ENCODE measurements at regions not wholly inside any gene's neighbourhood (a gene's known extent, or its start where the extent isn't known, plus 50 kb on each side); places are given as distances from the start of the nearest gene placed in this dataset.
A peak's percentile ranks its signal among the peaks of the same experiment; 100 is the strongest.

- no peak for TF ChIP-seq EZH2 (IDR thresholded peaks at IDR 0.05; ENCODE audit: borderline replicate concordance, low read depth, low read length, severe bottlenecking)
- TF ChIP-seq CTCF (IDR thresholded peaks at IDR 0.05; ENCODE audit: borderline replicate concordance, extremely low read depth, low read length, poor library complexity, severe bottlenecking): peak; percentile 84
- Histone ChIP-seq H3K4me2 (ENCODE audit: insufficient read depth, low read length) (no peak overlapping the region), H2AFZ (ENCODE audit: low read depth, low read length) (no peak overlapping the region), H3K4me1 (ENCODE audit: insufficient read depth, low read length) (no peaks in the 10 kb centered on the region), H4K20me1 (ENCODE audit: insufficient read depth, low read length) (no peaks in the 10 kb centered on the region), H3K27me3 (ENCODE audit: insufficient read depth, low read length, poor library complexity) (no peaks in the 10 kb centered on the region), H3K9ac (ENCODE audit: low read depth, low read length) (no peak overlapping the region), H3K4me3 (ENCODE audit: low read depth in 1 of 2, low read length in 2 of 2) (no peak overlapping the region), H3K27ac (ENCODE audit: low read length) (no peak overlapping the region), H3K36me3 (ENCODE audit: insufficient read depth, low read length) (no peaks in the 10 kb centered on the region), H3K9me3 (ENCODE audit: insufficient read depth, low read length, severe bottlenecking) (peaks cover 4% of the 10 kb centered on the region), H3K79me2 (ENCODE audit: insufficient read depth, low read length) (no peaks in the 10 kb centered on the region)
- ATAC-seq (ENCODE audit: insufficient read depth, low read depth) (peak; percentile 95), DNase-seq (peak; percentile 38)
Observed at GRCh38 chr5:108521841-108522506, 140.1 kb upstream of the FBXL17 start.

- TF ChIP-seq EZH2 (IDR thresholded peaks at IDR 0.05; ENCODE audit: borderline replicate concordance, low read depth, low read length, severe bottlenecking): no peak
- no peak for TF ChIP-seq CTCF (IDR thresholded peaks at IDR 0.05; ENCODE audit: borderline replicate concordance, extremely low read depth, low read length, poor library complexity, severe bottlenecking)
- H2AFZ ChIP-seq (ENCODE audit: low read depth, low read length): no peak overlapping the region
- H3K4me1 ChIP-seq (ENCODE audit: insufficient read depth, low read length): no peaks in the 10 kb centered on the region
Observed at GRCh38 chr5:108521011-108521700, 139.3 kb upstream of the FBXL17 start.

GRCh38 chr5:108516785-108517184 is 134.9 kb upstream of the FBXL17 start:
- TF ChIP-seq EZH2 (IDR thresholded peaks at IDR 0.05; ENCODE audit: borderline replicate concordance, low read depth, low read length, severe bottlenecking): no peak
- TF ChIP-seq CTCF (IDR thresholded peaks at IDR 0.05; ENCODE audit: borderline replicate concordance, extremely low read depth, low read length, poor library complexity, severe bottlenecking): no peak
- no peak overlapping the region for H3K4me3 ChIP-seq (ENCODE audit: low read depth in 1 of 2, low read length in 2 of 2)
- no peak overlapping the region for H2AFZ ChIP-seq (ENCODE audit: low read depth, low read length)

More at GRCh38 chr5:108521011-108521700, 139.3 kb upstream of the FBXL17 start:
- Histone ChIP-seq H3K4me3 (ENCODE audit: low read depth in 1 of 2, low read length in 2 of 2) (no peak overlapping the region), H3K36me3 (ENCODE audit: insufficient read depth, low read length) (no peaks in the 10 kb centered on the region), H3K27ac (ENCODE audit: low read length) (no peak overlapping the region), H3K27me3 (ENCODE audit: insufficient read depth, low read length, poor library complexity) (no peaks in the 10 kb centered on the region), H3K79me2 (ENCODE audit: insufficient read depth, low read length) (no peaks in the 10 kb centered on the region), H3K9me3 (ENCODE audit: insufficient read depth, low read length, severe bottlenecking) (no peaks in the 10 kb centered on the region), H4K20me1 (ENCODE audit: insufficient read depth, low read length) (no peaks in the 10 kb centered on the region), H3K9ac (ENCODE audit: low read depth, low read length) (no peak overlapping the region), H3K4me2 (ENCODE audit: insufficient read depth, low read length) (no peak overlapping the region)
- ATAC-seq (ENCODE audit: insufficient read depth, low read depth) (no peak), DNase-seq (no peak)

More at GRCh38 chr5:108516785-108517184, 134.9 kb upstream of the FBXL17 start:
- H3K79me2 ChIP-seq (ENCODE audit: insufficient read depth, low read length): no peaks in the 10 kb centered on the region
- no peak overlapping the region for H3K4me2 ChIP-seq (ENCODE audit: insufficient read depth, low read length)
- H3K9me3 ChIP-seq (ENCODE audit: insufficient read depth, low read length, severe bottlenecking): no peaks in the 10 kb centered on the region
- no peaks in the 10 kb centered on the region for H3K4me1 ChIP-seq (ENCODE audit: insufficient read depth, low read length)
- H3K36me3 ChIP-seq (ENCODE audit: insufficient read depth, low read length): no peaks in the 10 kb centered on the region
- ATAC-seq (ENCODE audit: insufficient read depth, low read depth) (no peak), DNase-seq (no peak)
- H4K20me1 ChIP-seq (ENCODE audit: insufficient read depth, low read length): no peaks in the 10 kb centered on the region
- no peak overlapping the region for H3K27ac ChIP-seq (ENCODE audit: low read length)
- no peak overlapping the region for H3K9ac ChIP-seq (ENCODE audit: low read depth, low read length)
- H3K27me3 ChIP-seq (ENCODE audit: insufficient read depth, low read length, poor library complexity): no peaks in the 10 kb centered on the region
